H9 (cell line): ENCODE measurements at regions not wholly inside any gene's neighbourhood (a gene's known extent, or its start where the extent isn't known, plus 50 kb on each side); places are given as distances from the start of the nearest gene placed in this dataset.

Source experiments
- DNase-seq: peaks from one replicate; pipeline ENCODE4 v3.0.0-alpha.2; 2017
- H2AFZ ChIP-seq: one replicate; pipeline ENCODE4 v1.6.1; 2013; ENCODE audit warnings: mild to moderate bottlenecking, low read length, control low read depth, moderate library complexity
- H2AK5ac ChIP-seq: 2 replicates; pipeline ENCODE4 v1.6.1; 2013; ENCODE audit warnings: low read length, control low read depth, mixed read lengths; ENCODE audit not compliant: insufficient read length
- H2BK120ac ChIP-seq: one replicate; pipeline ENCODE4 v1.6.1; 2013; ENCODE audit warnings: low read depth, mild to moderate bottlenecking, low read length, control low read depth, inconsistent platforms; ENCODE audit not compliant: poor library complexity, severe bottlenecking
- H2BK12ac ChIP-seq: 2 replicates; pipeline ENCODE4 v1.6.1; 2013; ENCODE audit warnings: low read length, control low read depth, mixed read lengths, low read depth; ENCODE audit not compliant: insufficient read length
- H2BK15ac ChIP-seq: 2 replicates; pipeline ENCODE4 v1.6.1; 2013; ENCODE audit warnings: low read depth, low read length, control low read depth
- H2BK20ac ChIP-seq: one replicate; pipeline ENCODE4 v1.6.1; 2013; ENCODE audit warnings: low read depth, mild to moderate bottlenecking, low read length, control low read depth, inconsistent platforms; ENCODE audit not compliant: poor library complexity, severe bottlenecking
- H2BK5ac ChIP-seq: 2 replicates; pipeline ENCODE4 v1.6.1; 2013; ENCODE audit warnings: low read length, control low read depth, mixed read lengths; ENCODE audit not compliant: insufficient read length
- H3K14ac ChIP-seq: 2 replicates; pipeline ENCODE4 v1.6.1; 2013; ENCODE audit warnings: low read length, control low read depth; ENCODE audit not compliant: insufficient read depth
- H3K18ac ChIP-seq: 2 replicates; pipeline ENCODE4 v1.6.1; 2013; ENCODE audit warnings: low read depth, mild to moderate bottlenecking, mixed read lengths, low read length, control low read depth; ENCODE audit not compliant: insufficient read length
- H3K23ac ChIP-seq: 2 replicates; pipeline ENCODE4 v1.6.1; 2013; ENCODE audit warnings: low read length, control low read depth, mixed read lengths, low read depth; ENCODE audit not compliant: insufficient read length
- H3K23me2 ChIP-seq: 2 replicates; pipeline ENCODE4 v1.6.1; 2013; ENCODE audit warnings: low read depth, mild to moderate bottlenecking, mixed read lengths, low read length, control low read depth; ENCODE audit not compliant: insufficient read length, poor library complexity, severe bottlenecking
- H3K27ac ChIP-seq: 2 replicates; pipeline ENCODE4 v1.5.1; 2013; ENCODE audit warnings: low read length, control low read depth, mixed read lengths, low read depth; ENCODE audit not compliant: insufficient read length
- H3K27me3 ChIP-seq: 2 replicates; pipeline ENCODE4 v1.6.1; 2013; ENCODE audit warnings: low read length, control low read depth, inconsistent platforms; ENCODE audit not compliant: insufficient read depth
- H3K4ac ChIP-seq: 2 replicates; pipeline ENCODE4 v1.6.1; 2013; ENCODE audit warnings: low read depth, mild to moderate bottlenecking, control low read depth, inconsistent platforms, low read length, moderate library complexity
- H3K4me1 ChIP-seq: 2 replicates; pipeline ENCODE4 v1.6.1; 2013; ENCODE audit warnings: low read length, control low read depth, inconsistent platforms; ENCODE audit not compliant: insufficient read depth
- H3K4me2 ChIP-seq: 2 replicates; pipeline ENCODE4 v1.6.1; 2013; ENCODE audit warnings: low read length, control low read depth, mixed read lengths; ENCODE audit not compliant: insufficient read length, insufficient read depth
- H3K56ac ChIP-seq: 2 replicates; pipeline ENCODE4 v1.6.1; 2013; ENCODE audit warnings: low read depth, mild to moderate bottlenecking, mixed read lengths, low read length, control low read depth; ENCODE audit not compliant: insufficient read length
- H3K79me1 ChIP-seq: 2 replicates; pipeline ENCODE4 v1.6.1; 2013; ENCODE audit warnings: low read depth, mild to moderate bottlenecking, moderate library complexity, low read length, control low read depth, inconsistent platforms; ENCODE audit not compliant: insufficient read depth, poor library complexity, severe bottlenecking
- H3K79me2 ChIP-seq: 2 replicates; pipeline ENCODE4 v1.6.1; 2013; ENCODE audit warnings: low read length, control low read depth, inconsistent platforms; ENCODE audit not compliant: insufficient read depth
- H3K9ac ChIP-seq: 2 replicates; pipeline ENCODE4 v1.6.1; 2013; ENCODE audit warnings: low read length, control low read depth, mixed read lengths; ENCODE audit not compliant: insufficient read length; ENCODE audit errors: extremely low read depth
- H3K9me3 ChIP-seq: one replicate; pipeline ENCODE4 v1.6.1; 2013; ENCODE audit warnings: low read depth, low read length, inconsistent platforms; ENCODE audit not compliant: control insufficient read depth
- H3T11ph ChIP-seq: one replicate; pipeline ENCODE4 v1.6.1; 2013; ENCODE audit warnings: mild to moderate bottlenecking, low read length, control low read depth, inconsistent platforms
- H4K20me1 ChIP-seq: one replicate; pipeline ENCODE4 v1.6.1; 2013; ENCODE audit not compliant: control insufficient read depth, insufficient read length, insufficient read depth
- H4K5ac ChIP-seq: 2 replicates; pipeline ENCODE4 v1.6.1; 2013; ENCODE audit warnings: low read depth, mild to moderate bottlenecking, mixed read lengths, low read length, control low read depth; ENCODE audit not compliant: insufficient read length
- H4K8ac ChIP-seq: replicated peaks from 2 replicates; pipeline ENCODE4 v1.6.1; 2013; ENCODE audit warnings: low read length, control low read depth, mixed read lengths, low read depth; ENCODE audit not compliant: insufficient read length
- H4K91ac ChIP-seq: 2 replicates; pipeline ENCODE4 v1.6.1; 2013; ENCODE audit warnings: low read depth, mild to moderate bottlenecking, moderate library complexity, mixed read lengths, low read length, control low read depth; ENCODE audit not compliant: insufficient read length
- H3K27ac Mint-ChIP-seq, 3 experiments: 2 replicates in 2 of 3; 3 replicates in 1 of 3; pipeline ENCODE4 v1.8.0; 2020 to 2021; ENCODE audit warnings: mixed read lengths in 3 of 3, mild to moderate bottlenecking in 1 of 3, moderate library complexity in 1 of 3
- H3K27me3 Mint-ChIP-seq: 2 replicates; pipeline ENCODE4 v1.8.0; 2021; ENCODE audit warnings: low read depth, mild to moderate bottlenecking, moderate library complexity, mixed read lengths
- H3K36me3 Mint-ChIP-seq, 3 experiments: 2 replicates in 2 of 3; 3 replicates in 1 of 3; pipeline ENCODE4 v1.8.0; 2020 to 2021; ENCODE audit warnings: low read depth in 3 of 3, mixed read lengths in 3 of 3; ENCODE audit not compliant: insufficient read depth in 1 of 3
- H3K4me1 Mint-ChIP-seq, 2 experiments: 2 replicates each; pipeline ENCODE4 v1.8.0; 2020; ENCODE audit warnings: mixed read lengths in 2 of 2
- H3K4me3 Mint-ChIP-seq, 2 experiments: 2 replicates in 1 of 2; 3 replicates in 1 of 2; pipeline ENCODE4 v1.8.0; 2020 to 2021; ENCODE audit warnings: mild to moderate bottlenecking in 2 of 2, mixed read lengths in 2 of 2, moderate library complexity in 1 of 2
- H3K9me3 Mint-ChIP-seq, 2 experiments: 2 replicates in 1 of 2; 3 replicates in 1 of 2; pipeline ENCODE4 v1.8.0; 2020; ENCODE audit warnings: mild to moderate bottlenecking in 2 of 2, mixed read lengths in 2 of 2, moderate library complexity in 1 of 2
- CTCF ChIP-seq: fragments of 200-600 bp; sonication (generic); conservative IDR thresholded peaks from 3 replicates; pipeline ENCODE4 v1.8.0; 2021; ENCODE audit warnings: antibody characterized with exemption, mild to moderate bottlenecking
- WGBS: extraction: QIAGEN DNeasy Blood & Tissue Kit; methylation state at CpG from one replicate; pipeline ENCODE4 v1.1.7; 2013; ENCODE audit warnings: missing lambda C conversion rate, low lambda C conversion rate, mixed read lengths; ENCODE audit not compliant: insufficient read length; ENCODE audit errors: extremely low coverage; 5-methylcytosine and 5-hydroxymethylcytosine counted together

- Histone ChIP-seq H2AK5ac (no peak overlapping the region), H4K20me1 (no peaks in the 10 kb centered on the region), H3K4me2 (no peak overlapping the region), H3K79me2 (no peaks in the 10 kb centered on the region), H3K4me1 (peaks cover 2% of the 10 kb centered on the region; the same call in 1 of the 2 replicates), H2BK15ac (no peak overlapping the region), H3K79me1 (no peaks in the 10 kb centered on the region), H3K14ac (peak overlapping the region; percentile 49; the same call in 1 of the 2 replicates), H3K18ac (no peak overlapping the region), H2BK120ac (no peak overlapping the region), H2BK20ac (no peak overlapping the region), H3K9me3 (no peaks in the 10 kb centered on the region), H3K56ac (no peak overlapping the region), H3K23ac (no peak overlapping the region), H4K5ac (no peak overlapping the region), H4K8ac (no peak overlapping the region), H3T11ph (no peak overlapping the region), H3K27me3 (no peaks in the 10 kb centered on the region), H2BK12ac (no peak overlapping the region), H2BK5ac (no peak overlapping the region), H3K9ac (no peak overlapping the region), H4K91ac (no peak overlapping the region), H3K23me2 (no peaks in the 10 kb centered on the region), H3K4ac (no peak overlapping the region), H3K27ac (no peak overlapping the region), H2AFZ (no peak overlapping the region)
- H3K9me3 Mint-ChIP-seq = no peaks in the 10 kb centered on the region
- no peaks in the 10 kb centered on the region; the same call in 1 of the 2 replicates for H3K27me3 Mint-ChIP-seq
- H3K36me3 Mint-ChIP-seq = no peaks in the 10 kb centered on the region
- no peak for DNase-seq
- H3K4me3 Mint-ChIP-seq = no peak overlapping the region
- no CpG with 5 or more reads among the region's 6 CpGs for WGBS
- no peak for TF ChIP-seq CTCF
- peak overlapping the region in 2 of 3 experiments; percentile 62 to 85; a peak in 3 of 7 replicates for H3K27ac Mint-ChIP-seq
- H3K4me1 Mint-ChIP-seq = peaks cover 44 to 47% of the 10 kb centered on the region in 2 experiments
Observed at GRCh38 chr2:43135583-43135982, 90.8 kb downstream of the ZFP36L2 start.
